Panc1 (cell line): ENCODE measurements at regions not wholly inside any gene's neighbourhood (a gene's known extent, or its start where the extent isn't known, plus 50 kb on each side); places are given as distances from the start of the nearest gene placed in this dataset.

ENCODE experiments used
- ATAC-seq: fragments of 200-7000 bp; cut with Tn5 transposase; 2 replicates; pipeline ENCODE4 v1.9.1; 2020; ENCODE audit warnings: mild to moderate bottlenecking, moderate library complexity
- BruUV-seq: library from RNA; stranded (reverse); fragments of 400-500 nt; replicated peaks from 2 replicates; lab custom pipeline; 2021; lab: Mats Ljungman, UMichigan
- CTCF ChIA-PET: fragments of 300-600 bp; sonication (Branson Sonifier 250); formaldehyde crosslinking; loops from one replicate; lab custom pipeline; 2022; ENCODE audit warnings: antibody characterized with exemption; lab: Charles Lee
- POLR2A ChIA-PET: fragments of 300-600 bp; sonication (Branson Sonifier 250); formaldehyde crosslinking; loops from one replicate; lab custom pipeline; 2022; ENCODE audit warnings: antibody characterized with exemption; lab: Charles Lee
- DNase-seq: peaks from one replicate; pipeline ENCODE4 v3.0.0-alpha.2; 2010; ENCODE audit warnings: low read depth, low spot score
- H3K27ac ChIP-seq: 2 replicates; pipeline ENCODE4 v1.5.1; 2011; ENCODE audit warnings: mild to moderate bottlenecking, low read length, inconsistent platforms
- H3K27me3 ChIP-seq: fragments of 200-500 bp; sonication (Bioruptor generic); 2 replicates; pipeline ENCODE4 v1.6.0; 2014; ENCODE audit warnings: low read length, inconsistent platforms; ENCODE audit not compliant: control insufficient read depth, insufficient read depth
- H3K36me3 ChIP-seq: fragments of 200-500 bp; sonication (Bioruptor generic); 2 replicates; pipeline ENCODE4 v1.5.1; 2014; ENCODE audit warnings: inconsistent platforms, mild to moderate bottlenecking, low read length, moderate library complexity; ENCODE audit not compliant: control insufficient read depth, insufficient read depth
- H3K4me1 ChIP-seq: 2 replicates; pipeline ENCODE4 v1.5.1; 2011; ENCODE audit warnings: inconsistent platforms, mild to moderate bottlenecking, low read length, moderate library complexity; ENCODE audit not compliant: control insufficient read depth, insufficient read depth
- H3K4me3 ChIP-seq, 2 experiments: 2 replicates each; pipeline ENCODE4 v1.5.1; 2011 to 2012; ENCODE audit warnings: low read depth in 2 of 2, low read length in 2 of 2, mild to moderate bottlenecking in 2 of 2, inconsistent platforms in 1 of 2, moderate library complexity in 1 of 2
- H3K9me3 ChIP-seq: fragments of 200-500 bp; sonication (Bioruptor generic); 2 replicates; pipeline ENCODE4 v1.5.1; 2014; ENCODE audit warnings: low read depth, mild to moderate bottlenecking, inconsistent platforms, low read length, moderate library complexity; ENCODE audit not compliant: control insufficient read depth, insufficient read depth
- CTCF ChIP-seq: fragments of 450-650 bp; IDR thresholded peaks from 2 replicates; pipeline ENCODE4 v1.5.1; 2017; ENCODE audit warnings: mild to moderate bottlenecking
- POLR2AphosphoS5 ChIP-seq: IDR thresholded peaks from 2 replicates; pipeline ENCODE4 v1.6.1; 2012; ENCODE audit warnings: mild to moderate bottlenecking, low read depth, low read length, moderate library complexity
- REST ChIP-seq, 2 experiments: IDR thresholded peaks; 2 replicates each; pipeline ENCODE4 v1.6.1; 2011 to 2012; ENCODE audit warnings: low read depth in 2 of 2, control low read depth in 1 of 2, low read length in 1 of 2, mild to moderate bottlenecking in 1 of 2, moderate library complexity in 1 of 2; ENCODE audit not compliant: insufficient read depth in 1 of 2
- SIN3A ChIP-seq: IDR thresholded peaks from 2 replicates; pipeline ENCODE4 v1.6.1; 2012; ENCODE audit warnings: low read depth, mild to moderate bottlenecking, low read length, moderate library complexity, borderline replicate concordance; ENCODE audit not compliant: insufficient read depth
- TCF7L2 ChIP-seq: IDR thresholded peaks from 2 replicates; pipeline ENCODE4 v1.6.1; 2011; ENCODE audit warnings: mild to moderate bottlenecking, low read depth, low read length, inconsistent platforms
- in situ Hi-C: cut with HindIII; loops from 2 replicates; pipeline ENCODE4 v1.10.0; 2016; ENCODE audit warnings: low sequenced_read_pairs, low pct_unique_long_range_greater_than_20kb
- intact Hi-C: fragments of 100-400 bp; cut with micrococcal nuclease; formaldehyde crosslinking; loops from one replicate; pipeline ENCODE4 v1.10.0; 2022; ENCODE audit not compliant: unreplicated experiment

DNA sequence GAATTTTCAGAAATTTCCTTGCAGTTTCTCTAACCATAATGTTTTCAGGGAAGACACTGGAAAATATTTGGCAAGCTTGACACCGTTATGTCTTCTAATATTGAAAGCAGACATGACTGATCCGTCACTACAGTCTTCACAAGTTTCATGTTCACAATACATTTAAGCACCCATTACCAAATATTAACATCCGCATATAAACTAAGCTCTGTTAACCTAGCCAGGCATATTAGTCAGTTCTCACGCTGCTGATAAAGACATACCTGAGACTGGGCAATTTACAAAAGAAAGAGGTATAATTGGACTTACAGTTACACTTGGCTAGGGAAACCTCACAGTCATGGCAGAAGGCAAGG, 162.7 kb upstream of the LYSMD4 start:
- Histone ChIP-seq H3K4me1 (no peaks in the 10 kb centered on the region), H3K27me3 (no peaks in the 10 kb centered on the region), H3K36me3 (no peaks in the 10 kb centered on the region), H3K4me3 (no peak overlapping the region), H3K27ac (no peak overlapping the region), H3K9me3 (no peaks in the 10 kb centered on the region)
- DNase-seq = no peak
- intact Hi-C loops = no loop called here
- in situ Hi-C loops = no loop called here
- POLR2A ChIA-PET = no interaction called here
- no TSS peak for BruUV-seq
- no peak for ATAC-seq
- CTCF ChIA-PET = no interaction called here
- no peak for TF ChIP-seq CTCF
- TF ChIP-seq SIN3A = no peak
- no peak for TF ChIP-seq REST (IDR thresholded peaks at IDR 0.05; ENCODE audit: insufficient read depth in 1 of 2, low read depth in 2 of 2, low read length in 1 of 2)
- TF ChIP-seq TCF7L2 = no peak
- TF ChIP-seq POLR2AphosphoS5 = no peak

- no peak for ATAC-seq
- intact Hi-C loops (no loop called here), in situ Hi-C loops (no loop called here)
- BruUV-seq = no TSS peak
- Histone ChIP-seq H3K27me3 (no peaks in the 10 kb centered on the region), H3K27ac (no peak overlapping the region), H3K9me3 (no peaks in the 10 kb centered on the region), H3K4me1 (no peaks in the 10 kb centered on the region), H3K4me3 (no peak overlapping the region), H3K36me3 (no peaks in the 10 kb centered on the region)
- TF ChIP-seq SIN3A (no peak), CTCF (no peak), TCF7L2 (no peak), POLR2AphosphoS5 (no peak), REST (IDR thresholded peaks at IDR 0.05; ENCODE audit: insufficient read depth in 1 of 2, low read depth in 2 of 2, low read length in 1 of 2) (no peak)
- ChIA-PET CTCF (no interaction called here), POLR2A (no interaction called here)
- DNase-seq = no peak
These were observed 162.1 kb upstream of the LYSMD4 start for GRCh38 chr15:99895189-99895955.
